ENCODE measurements at regions not wholly inside any gene's neighbourhood (a gene's known extent, or its start where the extent isn't known, plus 50 kb on each side); places are given as distances from the start of the nearest gene placed in this dataset.
A peak's percentile ranks its signal among the peaks of the same experiment; 100 is the strongest.

DNA sequence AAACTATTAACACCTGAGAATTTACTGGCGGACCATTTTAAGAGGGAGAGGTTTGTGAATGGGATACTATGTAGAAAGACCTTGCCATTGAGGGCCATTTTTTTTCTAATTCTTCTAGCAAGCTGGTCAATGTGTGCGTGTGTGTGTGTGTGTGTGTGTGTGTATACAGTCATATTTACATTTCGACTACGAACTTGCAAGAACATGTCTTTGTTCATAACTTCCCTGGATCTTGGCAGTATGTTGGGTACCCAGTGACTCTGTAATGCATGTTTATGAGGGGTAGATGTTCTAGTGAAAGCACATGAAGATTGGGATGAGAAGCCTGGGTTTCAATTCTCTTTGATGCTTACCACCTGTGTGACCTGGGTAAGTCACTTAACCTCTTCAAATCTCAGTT lies 133.6 kb downstream of the UBE2E3 start:
- no peak for DNase-seq (ENCODE audit: low read depth in 3 of 3, low spot score in 1 of 3)

GRCh38 chr2:181116261-181116660 lies 135.9 kb downstream of the UBE2E3 start:
- DNase-seq (ENCODE audit: low read depth in 3 of 3, low spot score in 1 of 3) = no peak

DNA sequence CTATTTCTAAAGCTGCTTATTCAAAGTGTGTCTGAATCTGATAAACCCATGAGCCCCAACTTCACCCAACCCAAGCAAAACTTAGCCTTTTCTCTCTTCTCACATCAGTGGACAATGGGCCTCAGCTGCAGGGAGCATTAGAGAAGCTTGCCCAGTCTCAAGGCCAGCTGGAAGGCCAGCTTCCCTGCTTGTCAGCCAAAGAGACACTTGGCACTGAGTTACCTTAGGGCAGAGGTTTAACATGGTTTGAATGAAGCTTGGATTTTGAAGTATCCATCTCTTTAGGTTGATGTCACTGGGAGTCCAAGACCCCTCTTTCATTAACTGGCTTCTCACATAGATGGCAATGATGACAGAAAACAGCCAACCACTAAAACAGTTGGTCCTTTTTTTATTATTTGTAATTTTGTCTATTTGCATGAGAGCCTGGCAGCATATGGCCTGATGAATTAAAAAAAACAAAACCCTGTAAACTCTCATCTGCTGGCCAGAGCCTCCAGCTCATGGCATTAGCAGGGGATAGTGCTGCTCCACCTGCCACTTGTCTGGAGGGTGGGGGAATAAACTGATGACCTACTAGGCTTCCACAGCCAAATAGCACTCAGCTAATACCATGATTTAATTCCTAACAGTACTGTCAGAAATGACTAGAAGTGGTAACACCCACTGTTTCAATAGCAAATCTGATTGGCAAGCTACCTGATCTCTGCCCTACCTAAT lies 137.0 kb downstream of the UBE2E3 start:
- no peak for DNase-seq (ENCODE audit: low read depth in 3 of 3, low spot score in 1 of 3)

GRCh38 chr2:181120625-181121024 lies 140.2 kb downstream of the UBE2E3 start:
- DNase-seq (ENCODE audit: low read depth in 3 of 3, low spot score in 1 of 3) = no peak

- no peak for DNase-seq (ENCODE audit: low read depth in 3 of 3, low spot score in 1 of 3)
Measured at GRCh38 chr2:181121996-181122395, 141.6 kb downstream of the UBE2E3 start.

DNA sequence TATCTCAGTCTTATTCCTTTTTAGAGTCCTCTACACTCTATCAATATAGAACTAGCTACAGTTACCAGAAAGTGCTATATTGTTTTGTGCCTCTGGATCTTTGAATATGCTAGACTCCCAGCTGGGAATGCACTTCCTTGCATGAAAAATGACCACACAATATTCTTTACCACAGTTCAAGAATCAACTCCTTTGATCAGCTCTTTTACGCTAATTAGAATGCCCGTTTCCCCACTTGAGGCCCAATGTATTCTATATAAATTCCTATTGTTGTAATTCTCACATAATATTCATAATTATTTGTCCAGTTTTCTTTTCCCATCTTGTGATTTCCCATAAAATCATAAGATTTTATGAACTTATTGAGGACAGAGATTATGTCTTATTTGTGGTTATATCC lies 142.2 kb downstream of the UBE2E3 start:
- no peak for DNase-seq (ENCODE audit: low read depth in 3 of 3, low spot score in 1 of 3)

DNA sequence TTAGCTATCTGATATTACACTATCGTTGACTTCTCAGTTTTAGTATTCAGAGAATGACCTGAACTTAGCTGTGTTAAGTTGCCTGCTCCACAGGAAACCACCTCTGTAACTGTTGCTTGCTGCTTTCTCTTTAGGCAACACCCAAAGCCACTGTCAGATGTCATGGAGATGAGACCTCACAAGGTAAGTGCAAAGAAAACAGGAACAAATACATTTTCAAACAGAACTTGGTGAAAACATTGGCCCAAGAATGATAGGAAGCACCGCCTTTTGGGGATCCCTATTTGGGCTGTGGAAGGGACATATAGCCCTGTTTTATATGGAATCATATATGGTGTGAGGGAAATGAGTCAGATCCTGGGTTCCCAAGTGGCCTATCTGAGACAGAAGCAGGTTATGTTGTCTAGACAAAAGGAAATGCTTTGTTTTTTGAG lies 143.4 kb downstream of the UBE2E3 start:
- peak in 2 of 3 donors; percentile 33 to 35 for DNase-seq (ENCODE audit: low read depth in 3 of 3, low spot score in 1 of 3)

DNA sequence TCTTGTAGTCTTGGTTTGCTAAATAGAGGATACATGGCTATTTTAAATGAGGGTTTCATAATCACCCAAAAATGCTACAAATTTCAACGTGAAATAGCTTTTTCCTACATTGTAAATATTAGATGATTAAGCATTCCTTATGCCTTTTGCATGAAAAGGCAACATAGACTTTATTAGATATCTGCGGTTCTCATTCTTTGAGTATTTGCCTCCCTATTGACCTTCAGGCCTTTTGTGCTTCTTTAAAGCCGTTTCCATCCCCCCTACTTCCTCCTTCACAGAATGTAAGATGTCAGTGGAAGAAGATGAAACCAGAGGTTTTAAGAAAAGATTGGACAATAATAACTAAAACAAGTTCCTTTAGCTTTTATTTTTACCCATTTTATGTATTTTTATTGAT lies 144.1 kb downstream of the UBE2E3 start:
- no peak for DNase-seq (ENCODE audit: low read depth in 3 of 3, low spot score in 1 of 3)

GRCh38 chr2:181125359-181125758 lies 145.0 kb downstream of the UBE2E3 start:
- DNase-seq (ENCODE audit: low read depth in 3 of 3, low spot score in 1 of 3) = no peak

GRCh38 chr2:181126311-181126868 lies 146.0 kb downstream of the UBE2E3 start:
- DNase-seq (ENCODE audit: low read depth in 3 of 3, low spot score in 1 of 3) = no peak

- no peak for DNase-seq (ENCODE audit: low read depth in 3 of 3, low spot score in 1 of 3)
Measured at GRCh38 chr2:181128199-181128598, 147.8 kb downstream of the UBE2E3 start.

DNA sequence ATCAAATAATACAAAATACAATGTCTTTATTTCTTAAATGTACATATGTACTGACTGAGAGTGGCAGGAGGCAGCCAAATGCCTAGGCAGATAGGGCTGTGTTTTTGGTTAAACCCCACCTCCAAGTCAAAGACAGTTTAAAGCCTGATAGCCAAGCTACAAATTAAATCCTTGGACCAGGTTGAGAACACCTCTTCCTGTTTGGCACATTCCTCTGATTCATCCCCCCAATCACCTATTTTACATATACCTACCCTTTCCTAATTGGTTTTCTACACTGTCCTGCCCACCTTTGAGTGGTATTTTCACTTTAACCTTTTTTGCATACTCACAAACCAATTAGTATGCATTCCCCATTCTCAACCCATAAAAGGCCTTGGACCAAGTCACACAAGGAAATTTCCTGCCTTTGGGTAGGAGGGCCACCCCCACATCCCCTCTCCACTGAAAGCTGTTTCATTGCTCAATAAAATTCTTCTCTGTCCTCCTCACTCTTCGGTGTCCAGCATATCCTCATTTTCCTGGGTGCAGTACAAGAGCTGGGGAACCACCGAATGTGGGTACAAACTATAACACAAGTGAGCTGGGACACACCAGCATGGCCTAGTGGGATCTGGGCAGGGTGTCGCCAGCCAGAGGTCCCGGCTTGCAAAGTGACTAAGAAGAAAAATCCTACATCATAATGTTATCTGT lies 149.1 kb downstream of the UBE2E3 start:
- DNase-seq (ENCODE audit: low read depth in 3 of 3, low spot score in 1 of 3) = no peak

GRCh38 chr2:181130686-181131085 lies 150.3 kb downstream of the UBE2E3 start:
- no peak for DNase-seq (ENCODE audit: low read depth in 3 of 3, low spot score in 1 of 3)

DNA sequence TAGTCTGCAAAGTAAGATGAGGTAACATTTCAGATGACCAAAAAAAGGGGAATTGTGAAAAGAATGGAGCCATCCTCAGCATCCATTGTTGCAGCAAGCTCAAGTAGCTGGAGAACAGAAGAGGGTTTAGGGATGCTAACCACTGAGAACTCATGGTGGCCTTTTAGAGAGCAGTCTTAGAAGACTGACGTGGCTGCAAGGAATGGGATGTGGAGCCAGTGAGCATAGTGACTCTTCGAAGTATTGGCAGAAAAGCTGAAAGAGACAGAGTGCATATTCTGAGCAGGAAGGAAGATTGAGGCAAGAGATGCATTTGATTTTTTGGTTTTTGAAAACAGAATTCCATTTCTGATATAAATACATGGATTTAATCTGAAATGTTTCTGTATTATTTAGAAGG lies 151.2 kb downstream of the UBE2E3 start:
- no peak for DNase-seq (ENCODE audit: low read depth in 3 of 3, low spot score in 1 of 3)

DNA sequence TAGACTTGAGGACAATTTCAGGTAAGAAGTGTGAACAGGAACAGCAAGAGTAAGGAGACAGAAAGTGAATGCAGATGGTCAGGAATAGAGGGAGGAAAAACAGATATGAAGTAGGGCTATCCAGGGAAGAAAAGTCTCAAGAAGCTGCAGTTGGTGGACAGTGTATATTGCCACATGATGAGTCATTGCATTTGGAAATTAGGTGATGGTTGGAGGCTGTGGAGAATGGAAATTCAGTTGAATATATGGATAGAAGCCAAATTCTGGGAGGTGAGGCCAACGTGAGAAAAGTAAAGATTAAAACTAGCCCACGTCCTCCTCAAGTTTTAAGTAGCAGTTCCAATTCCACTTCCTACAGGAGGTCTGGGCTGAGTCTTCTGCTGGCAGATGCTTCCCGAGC lies 158.4 kb downstream of the UBE2E3 start:
- DNase-seq (ENCODE audit: low read depth in 3 of 3, low spot score in 1 of 3) = no peak

DNA sequence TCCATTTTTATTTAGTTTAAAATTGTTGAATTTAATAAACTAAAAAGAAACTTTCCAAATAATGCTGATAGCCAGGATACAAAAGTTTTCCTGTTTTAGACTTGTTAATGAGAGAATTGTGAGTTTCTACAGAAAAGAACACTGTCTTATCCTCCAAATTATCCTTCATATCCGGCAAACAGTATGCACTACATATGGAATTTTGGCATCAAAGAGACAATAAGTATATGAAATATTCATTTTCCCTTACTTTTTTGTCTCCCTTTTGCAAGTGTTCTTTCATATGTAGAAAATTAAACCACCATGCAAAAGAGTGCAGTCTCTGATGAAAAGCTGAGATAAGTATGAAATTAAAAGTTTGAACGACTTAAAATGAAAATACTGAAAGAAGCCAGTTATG lies 159.4 kb downstream of the UBE2E3 start:
- no peak for DNase-seq (ENCODE audit: low read depth in 3 of 3, low spot score in 1 of 3)

- no peak for DNase-seq (ENCODE audit: low read depth in 3 of 3, low spot score in 1 of 3)
Measured at GRCh38 chr2:181140414-181140813, 160.0 kb downstream of the UBE2E3 start.

- DNase-seq (ENCODE audit: low read depth in 3 of 3, low spot score in 1 of 3) = no peak
Measured at GRCh38 chr2:181140928-181141327, 160.5 kb downstream of the UBE2E3 start.

DNA sequence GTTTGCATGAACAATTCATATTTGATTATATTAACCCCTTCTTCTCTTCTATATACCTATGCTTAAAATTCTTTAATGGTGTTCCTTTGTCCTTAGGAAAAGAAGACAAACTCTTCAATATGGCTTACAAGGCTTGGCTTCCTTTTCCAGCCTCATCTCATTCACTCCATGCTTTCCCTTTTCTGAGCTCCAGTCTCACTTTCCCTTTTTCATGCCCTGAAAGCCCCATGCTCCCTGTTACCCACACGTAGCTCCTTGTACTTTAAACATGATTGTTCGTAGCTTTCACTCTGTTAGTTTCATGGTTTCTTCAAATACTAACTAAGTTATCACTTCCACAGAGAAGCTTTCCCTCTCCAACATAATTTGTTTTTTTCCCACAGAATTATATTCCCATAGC lies 161.3 kb downstream of the UBE2E3 start:
- no peak for DNase-seq (ENCODE audit: low read depth in 3 of 3, low spot score in 1 of 3)

- DNase-seq (ENCODE audit: low read depth in 3 of 3, low spot score in 1 of 3) = no peak
Measured at GRCh38 chr2:181142514-181142913, 162.1 kb downstream of the UBE2E3 start.

DNA sequence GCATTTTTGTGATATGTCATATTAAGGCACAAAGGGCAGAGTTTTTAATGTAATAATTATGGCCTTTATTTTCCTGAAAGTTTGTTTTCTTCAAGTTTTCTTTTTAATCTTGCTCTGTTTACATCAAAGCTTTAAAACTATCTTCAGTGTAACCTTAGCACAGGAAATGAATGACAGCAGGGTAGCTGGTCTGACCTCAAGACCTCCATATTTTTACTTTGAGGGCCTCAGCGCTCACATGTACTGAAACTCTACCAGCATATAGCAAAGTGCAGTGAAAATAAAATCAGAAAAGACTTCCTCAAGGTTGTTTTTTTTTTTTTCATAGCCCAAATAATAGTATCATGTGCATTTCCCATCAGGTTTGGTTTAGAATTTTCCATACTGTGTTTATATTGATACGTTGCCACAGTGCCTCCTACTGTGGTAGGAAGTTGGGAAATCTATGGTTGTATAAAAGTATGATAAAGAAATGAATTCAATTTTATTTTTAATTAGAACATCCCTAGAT lies 163.4 kb downstream of the UBE2E3 start:
- no peak for DNase-seq (ENCODE audit: low read depth in 3 of 3, low spot score in 1 of 3)

DNA sequence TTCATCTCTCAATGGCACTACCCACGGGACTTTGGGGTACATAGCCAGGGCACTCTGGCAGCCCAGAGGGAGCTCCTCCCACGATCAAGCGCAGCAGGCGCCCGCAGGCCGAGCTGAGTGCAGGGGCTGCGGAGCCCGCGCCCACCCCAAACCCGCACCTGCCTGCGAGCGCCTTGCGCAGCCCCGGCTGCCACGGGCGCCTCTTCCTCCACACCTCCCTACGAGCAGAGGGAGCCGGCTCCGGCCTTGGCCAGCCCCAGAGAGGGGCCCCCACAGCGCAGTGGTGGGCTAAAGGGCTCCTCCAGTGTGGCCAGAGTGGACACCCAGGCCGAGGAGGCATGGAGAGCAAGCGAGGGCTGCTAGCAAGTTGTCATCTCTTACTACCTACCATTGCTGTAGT lies 165.2 kb downstream of the UBE2E3 start:
- DNase-seq (ENCODE audit: low read depth in 3 of 3, low spot score in 1 of 3) = no peak

Measured in stimulated activated CD4-positive, alpha-beta T cell treated with anti-CD3 and anti-CD28 coated beads, TNF-alpha, amount 100 ng/mL, for 1 hour (primary cell).